Trophoblast cell (in vitro differentiated cells and primary cell): ENCODE measurements at regions not wholly inside any gene's neighbourhood (a gene's known extent, or its start where the extent isn't known, plus 50 kb on each side); places are given as distances from the start of the nearest gene placed in this dataset.
A peak's percentile ranks its signal among the peaks of the same experiment; 100 is the strongest.

Experiments
- DNase-seq, 2 donors: peaks; one replicate each; pipeline ENCODE4 v3.0.0-alpha.2; 2016
- H2AFZ ChIP-seq: 2 replicates; pipeline ENCODE4 v1.6.1; 2013; ENCODE audit warnings: low read length, moderate library complexity, mild to moderate bottlenecking; ENCODE audit not compliant: insufficient read depth, poor library complexity
- H2AK5ac ChIP-seq: 2 replicates; pipeline ENCODE4 v1.6.1; 2013; ENCODE audit warnings: mild to moderate bottlenecking, low read length
- H2BK120ac ChIP-seq: 2 replicates; pipeline ENCODE4 v1.6.1; 2013; ENCODE audit warnings: low read length, mild to moderate bottlenecking, moderate library complexity; ENCODE audit not compliant: insufficient read depth, poor library complexity
- H2BK12ac ChIP-seq: 2 replicates; pipeline ENCODE4 v1.6.1; 2013; ENCODE audit warnings: mild to moderate bottlenecking, low read length, moderate library complexity
- H2BK5ac ChIP-seq: 2 replicates; pipeline ENCODE4 v1.6.1; 2013; ENCODE audit warnings: low read length, low read depth, moderate library complexity, mild to moderate bottlenecking; ENCODE audit not compliant: poor library complexity
- H3K14ac ChIP-seq: 2 replicates; pipeline ENCODE4 v1.6.1; 2013; ENCODE audit warnings: mild to moderate bottlenecking, low read length
- H3K18ac ChIP-seq: 2 replicates; pipeline ENCODE4 v1.6.1; 2013; ENCODE audit warnings: mild to moderate bottlenecking, low read length
- H3K23ac ChIP-seq: 2 replicates; pipeline ENCODE4 v1.6.1; 2013; ENCODE audit warnings: low read length
- H3K27ac ChIP-seq: 2 replicates; pipeline ENCODE4 v1.5.1; 2013; ENCODE audit warnings: low read depth, mild to moderate bottlenecking, inconsistent platforms, low read length, moderate library complexity
- H3K27me3 ChIP-seq: 2 replicates; pipeline ENCODE4 v1.6.1; 2013; ENCODE audit warnings: inconsistent platforms, mild to moderate bottlenecking, low read length, moderate library complexity; ENCODE audit not compliant: insufficient read depth
- H3K36me3 ChIP-seq, 2 experiments: 1 replicate in 1 of 2; 2 replicates in 1 of 2; pipeline ENCODE4 v1.6.1; 2013; ENCODE audit warnings: low read length in 2 of 2, mild to moderate bottlenecking in 2 of 2, moderate library complexity in 1 of 2; ENCODE audit not compliant: insufficient read depth in 2 of 2, control insufficient read depth in 1 of 2
- H3K4ac ChIP-seq: 2 replicates; pipeline ENCODE4 v1.6.1; 2013; ENCODE audit warnings: low read depth, mild to moderate bottlenecking, low read length, moderate library complexity
- H3K4me1 ChIP-seq, 2 experiments: 1 replicate in 1 of 2; 2 replicates in 1 of 2; pipeline ENCODE4 v1.6.1; 2013; ENCODE audit warnings: low read length in 2 of 2, mild to moderate bottlenecking in 2 of 2, moderate library complexity in 1 of 2; ENCODE audit not compliant: insufficient read depth in 2 of 2, control insufficient read depth in 1 of 2
- H3K4me2 ChIP-seq: 2 replicates; pipeline ENCODE4 v1.6.1; 2013; ENCODE audit warnings: inconsistent platforms, mild to moderate bottlenecking, low read length, moderate library complexity
- H3K4me3 ChIP-seq: 2 replicates; pipeline ENCODE4 v1.5.1; 2013; ENCODE audit warnings: mild to moderate bottlenecking, low read depth, low read length, inconsistent platforms
- H3K79me1 ChIP-seq: one replicate; pipeline ENCODE4 v1.6.1; 2013; ENCODE audit warnings: low read length
- H3K79me2 ChIP-seq: 2 replicates; pipeline ENCODE4 v1.6.1; 2013; ENCODE audit warnings: low read length, mild to moderate bottlenecking; ENCODE audit not compliant: control insufficient read depth, insufficient read depth, poor library complexity
- H3K9ac ChIP-seq: 2 replicates; pipeline ENCODE4 v1.6.1; 2013; ENCODE audit warnings: mild to moderate bottlenecking, low read length
- H3K9me3 ChIP-seq: 2 replicates; pipeline ENCODE4 v1.6.1; 2013; ENCODE audit warnings: low read depth, mild to moderate bottlenecking, control low read depth, inconsistent platforms, low read length; ENCODE audit not compliant: insufficient read depth
- H4K12ac ChIP-seq: 2 replicates; pipeline ENCODE4 v1.6.1; 2013; ENCODE audit warnings: low read depth, mild to moderate bottlenecking, low read length, moderate library complexity
- H4K8ac ChIP-seq: 2 replicates; pipeline ENCODE4 v1.6.1; 2013; ENCODE audit warnings: low read depth, mild to moderate bottlenecking, low read length, moderate library complexity
- H4K91ac ChIP-seq: one replicate; pipeline ENCODE4 v1.6.1; 2013; ENCODE audit warnings: low read depth, mild to moderate bottlenecking, low read length, moderate library complexity
- WGBS: extraction: QIAGEN DNeasy Blood & Tissue Kit; methylation state at CpG from one replicate; pipeline ENCODE4 v1.1.7; 2013; ENCODE audit warnings: missing lambda C conversion rate; ENCODE audit not compliant: insufficient read length, insufficient coverage; ENCODE audit errors: extremely low coverage; 5-methylcytosine and 5-hydroxymethylcytosine counted together

- Histone ChIP-seq H4K8ac (no peak overlapping the region), H2AK5ac (no peak overlapping the region), H3K14ac (no peak overlapping the region), H2AFZ (no peak overlapping the region), H2BK120ac (no peak overlapping the region), H4K12ac (no peak overlapping the region), H3K4me2 (no peak overlapping the region), H3K4me1 (no peaks in the 10 kb centered on the region), H2BK5ac (no peak overlapping the region), H2BK12ac (no peak overlapping the region), H3K9ac (no peak overlapping the region), H4K91ac (no peak overlapping the region), H3K9me3 (no peaks in the 10 kb centered on the region), H3K79me1 (no peaks in the 10 kb centered on the region), H3K23ac (no peak overlapping the region), H3K36me3 (no peaks in the 10 kb centered on the region), H3K4ac (no peak overlapping the region), H3K18ac (no peak overlapping the region), H3K27me3 (no peaks in the 10 kb centered on the region), H3K79me2 (no peaks in the 10 kb centered on the region), H3K27ac (no peak overlapping the region), H3K4me3 (no peak overlapping the region)
- DNase-seq = no peak
- no CpG with 5 or more reads among the region's 3 CpGs for WGBS
Observed at GRCh38 chr18:38116716-38117115, 551.1 kb upstream of the CELF4 start.

GRCh38 chr18:38115201-38115600, 549.6 kb upstream of the CELF4 start:
- Histone ChIP-seq H2BK120ac (no peak overlapping the region), H2AK5ac (no peak overlapping the region), H2BK12ac (no peak overlapping the region), H2BK5ac (no peak overlapping the region), H3K36me3 (no peaks in the 10 kb centered on the region), H3K4me1 (no peaks in the 10 kb centered on the region), H3K4me3 (no peak overlapping the region), H2AFZ (no peak overlapping the region), H3K79me1 (no peaks in the 10 kb centered on the region), H4K8ac (no peak overlapping the region), H3K18ac (no peak overlapping the region), H3K23ac (no peak overlapping the region), H3K79me2 (no peaks in the 10 kb centered on the region), H3K14ac (no peak overlapping the region), H3K9ac (no peak overlapping the region), H3K9me3 (no peaks in the 10 kb centered on the region), H3K27me3 (no peaks in the 10 kb centered on the region), H3K4me2 (no peak overlapping the region), H4K91ac (no peak overlapping the region), H3K27ac (no peak overlapping the region), H4K12ac (no peak overlapping the region), H3K4ac (no peak overlapping the region)
- no CpG with 5 or more reads among the region's 1 CpG for WGBS
- DNase-seq = no peak

GRCh38 chr18:38087538-38087937, 521.9 kb upstream of the CELF4 start:
- Histone ChIP-seq H3K4me3 (no peak overlapping the region), H3K9me3 (no peaks in the 10 kb centered on the region), H3K18ac (no peak overlapping the region), H3K4me1 (no peaks in the 10 kb centered on the region), H3K36me3 (no peaks in the 10 kb centered on the region), H3K4ac (no peak overlapping the region), H4K91ac (no peak overlapping the region), H2BK120ac (no peak overlapping the region), H4K12ac (no peak overlapping the region), H3K79me2 (no peaks in the 10 kb centered on the region), H3K23ac (no peak overlapping the region), H3K4me2 (no peak overlapping the region), H3K27me3 (no peaks in the 10 kb centered on the region), H3K79me1 (no peaks in the 10 kb centered on the region), H2BK12ac (no peak overlapping the region), H2BK5ac (no peak overlapping the region), H2AFZ (no peak overlapping the region), H2AK5ac (no peak overlapping the region), H3K9ac (no peak overlapping the region), H4K8ac (no peak overlapping the region), H3K14ac (no peak overlapping the region), H3K27ac (no peak overlapping the region)
- DNase-seq = no peak
- WGBS = no CpG with 5 or more reads among the region's 1 CpG

- Histone ChIP-seq H3K18ac (no peak overlapping the region), H3K4me2 (no peak overlapping the region), H2AFZ (no peak overlapping the region), H3K36me3 (no peaks in the 10 kb centered on the region), H3K27ac (no peak overlapping the region), H3K4ac (no peak overlapping the region), H3K14ac (no peak overlapping the region), H3K4me3 (no peak overlapping the region), H3K79me1 (no peaks in the 10 kb centered on the region), H3K9me3 (no peaks in the 10 kb centered on the region), H2BK12ac (no peak overlapping the region), H3K27me3 (no peaks in the 10 kb centered on the region), H3K79me2 (no peaks in the 10 kb centered on the region), H3K23ac (no peak overlapping the region), H4K8ac (no peak overlapping the region), H2BK5ac (no peak overlapping the region), H3K4me1 (no peaks in the 10 kb centered on the region), H4K12ac (no peak overlapping the region), H2BK120ac (no peak overlapping the region), H2AK5ac (no peak overlapping the region), H4K91ac (no peak overlapping the region), H3K9ac (no peak overlapping the region)
- no CpG with 5 or more reads among the region's 1 CpG for WGBS
- peak in 1 of 2 donors; percentile 8 for DNase-seq
Observed at GRCh38 chr18:38081516-38081915, 515.9 kb upstream of the CELF4 start.
